ENCODE measurements at regions not wholly inside any gene's neighbourhood (a gene's known extent, or its start where the extent isn't known, plus 50 kb on each side); places are given as distances from the start of the nearest gene placed in this dataset.

- TF ChIP-seq MAX (IDR thresholded peaks at IDR 0.05) (no peak), NFIC (IDR thresholded peaks at IDR 0.05) (no peak), TAF1 (IDR thresholded peaks at IDR 0.05; ENCODE audit: low read depth) (no peak)
Observed at GRCh38 chr1:163842571-163842970, 520.8 kb downstream of the NUF2 start.
